Fibroblast of mammary gland (primary cell): ENCODE measurements at regions not wholly inside any gene's neighbourhood (a gene's known extent, or its start where the extent isn't known, plus 50 kb on each side); places are given as distances from the start of the nearest gene placed in this dataset.

Source experiments
- DNase-seq: peaks from one replicate; pipeline ENCODE4 v3.0.0-alpha.2; 2010; ENCODE audit warnings: low read depth
- H3K4me3 ChIP-seq: 2 replicates; pipeline ENCODE4 v1.5.1; 2011; ENCODE audit warnings: low read depth, mild to moderate bottlenecking, low read length, moderate library complexity; ENCODE audit not compliant: control insufficient read depth
- CTCF ChIP-seq: conservative IDR thresholded peaks from 2 replicates; pipeline ENCODE4 v1.5.1; 2011; ENCODE audit warnings: low read depth, low read length, inconsistent platforms; ENCODE audit not compliant: control insufficient read depth, insufficient read depth

GRCh38 chr5:2199697-2200096 is 317.0 kb upstream of the IRX4 start:
- no peak for TF ChIP-seq CTCF
- no peak overlapping the region for H3K4me3 ChIP-seq
- DNase-seq: no peak

GRCh38 chr5:2196989-2197619 is 314.4 kb upstream of the IRX4 start:
- DNase-seq: no peak
- TF ChIP-seq CTCF: no peak
- no peak overlapping the region for H3K4me3 ChIP-seq

GRCh38 chr5:2196416-2196815 is 313.7 kb upstream of the IRX4 start:
- DNase-seq: no peak
- no peak for TF ChIP-seq CTCF
- H3K4me3 ChIP-seq: no peak overlapping the region

GRCh38 chr5:2194949-2195348 is 312.2 kb upstream of the IRX4 start:
- H3K4me3 ChIP-seq: no peak overlapping the region

GRCh38 chr5:2194236-2194555 is 311.5 kb upstream of the IRX4 start:
- TF ChIP-seq CTCF: no peak
- no peak overlapping the region for H3K4me3 ChIP-seq
- DNase-seq: no peak

More at GRCh38 chr5:2194949-2195348, 312.2 kb upstream of the IRX4 start:
- DNase-seq: no peak
- no peak for TF ChIP-seq CTCF

- TF ChIP-seq CTCF: no peak
- H3K4me3 ChIP-seq: no peak overlapping the region
- no peak for DNase-seq
Observed at GRCh38 chr5:2193542-2194235, 311.0 kb upstream of the IRX4 start.
